Karpas-422 (cell line): ENCODE measurements at regions not wholly inside any gene's neighbourhood (a gene's known extent, or its start where the extent isn't known, plus 50 kb on each side); places are given as distances from the start of the nearest gene placed in this dataset.

Experiments
- DNase-seq: peaks from one replicate; pipeline ENCODE4 v3.0.0-alpha.2; 2015
- H2AFZ ChIP-seq: fragments of 200-600 bp; sonication (generic); 2 replicates; pipeline ENCODE4 v1.6.1; 2014; ENCODE audit warnings: antibody characterized with exemption, low read length, mixed read lengths
- H3K27ac ChIP-seq: fragments of 200-600 bp; sonication (generic); 2 replicates; pipeline ENCODE4 v1.5.1; 2014; ENCODE audit warnings: mild to moderate bottlenecking, low read length, moderate library complexity
- H3K27me3 ChIP-seq: fragments of 200-600 bp; sonication (generic); 2 replicates; pipeline ENCODE4 v1.6.1; 2014; ENCODE audit warnings: low read length, mixed read lengths
- H3K36me3 ChIP-seq: fragments of 200-600 bp; sonication (generic); 2 replicates; pipeline ENCODE4 v1.6.1; 2014; ENCODE audit warnings: low read length, mixed read lengths; ENCODE audit not compliant: insufficient read depth
- H3K4me1 ChIP-seq: fragments of 200-600 bp; sonication (generic); 2 replicates; pipeline ENCODE4 v1.6.1; 2014; ENCODE audit warnings: mild to moderate bottlenecking, low read length, mixed read lengths
- H3K4me2 ChIP-seq: fragments of 200-600 bp; sonication (generic); 2 replicates; pipeline ENCODE4 v1.6.1; 2014; ENCODE audit warnings: low read length, low read depth, mild to moderate bottlenecking; ENCODE audit not compliant: poor library complexity, severe bottlenecking
- H3K4me3 ChIP-seq: fragments of 200-600 bp; sonication (generic); 2 replicates; pipeline ENCODE4 v1.5.1; 2014; ENCODE audit warnings: mild to moderate bottlenecking, antibody characterized with exemption, low read length, mixed read lengths
- H3K79me2 ChIP-seq: fragments of 200-600 bp; sonication (generic); 2 replicates; pipeline ENCODE4 v1.6.1; 2014; ENCODE audit warnings: mild to moderate bottlenecking, low read length, mixed read lengths
- H3K9ac ChIP-seq: fragments of 200-600 bp; sonication (generic); 2 replicates; pipeline ENCODE4 v1.6.0; 2014; ENCODE audit warnings: low read length
- H3K9me2 ChIP-seq: fragments of 200-600 bp; sonication (generic), shearing (Covaris generic); replicated peaks from 2 replicates; pipeline ENCODE4 v1.6.0; 2014; ENCODE audit warnings: mild to moderate bottlenecking, low read length, moderate library complexity; ENCODE audit not compliant: insufficient read depth
- H3K9me3 ChIP-seq: fragments of 300-700, 200-600 bp; sonication (generic); 2 replicates; pipeline ENCODE4 v1.6.1; 2014; ENCODE audit warnings: low read length, mixed read lengths
- H4K20me1 ChIP-seq: fragments of 200-600 bp; sonication (generic); 2 replicates; pipeline ENCODE4 v1.6.1; 2014; ENCODE audit warnings: mild to moderate bottlenecking, antibody characterized with exemption, low read length, low read depth; ENCODE audit not compliant: insufficient read depth

DNA sequence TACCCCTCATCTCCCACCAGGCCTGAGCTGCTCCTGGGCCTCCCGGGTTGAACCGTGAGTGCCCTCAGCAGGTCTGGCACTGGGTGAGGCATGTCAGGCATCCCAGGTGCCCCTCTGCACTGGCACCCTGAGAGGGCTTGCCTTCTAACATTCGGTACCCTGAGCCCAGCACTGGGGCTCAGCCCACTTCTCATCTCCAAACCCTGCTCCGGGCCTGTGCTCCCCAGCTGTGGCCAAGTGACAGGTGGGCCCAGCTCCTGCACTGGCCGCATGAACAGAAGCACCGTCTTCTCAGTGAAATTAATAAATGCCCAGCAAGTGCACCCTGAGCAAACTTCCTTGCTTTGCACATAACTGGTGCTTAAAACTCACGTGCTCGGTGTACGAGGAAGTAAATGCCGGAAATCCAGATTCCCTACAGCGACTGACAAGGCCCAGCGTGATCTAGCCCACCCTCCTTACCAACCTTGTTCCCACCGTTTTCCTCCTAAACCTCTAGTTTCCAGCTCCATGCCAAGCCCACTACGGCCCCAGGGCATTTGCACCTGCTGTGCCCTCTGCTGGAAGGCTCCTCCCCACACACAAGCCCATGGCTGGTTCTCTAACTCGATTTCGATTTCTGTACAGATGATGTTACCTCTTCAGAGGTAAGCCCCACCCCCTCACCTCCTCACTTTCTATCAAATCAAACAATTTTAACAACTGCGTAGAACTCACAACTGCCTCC, 115.2 kb upstream of the NCOR2 start:
- H3K4me2 ChIP-seq = no peak overlapping the region

DNA sequence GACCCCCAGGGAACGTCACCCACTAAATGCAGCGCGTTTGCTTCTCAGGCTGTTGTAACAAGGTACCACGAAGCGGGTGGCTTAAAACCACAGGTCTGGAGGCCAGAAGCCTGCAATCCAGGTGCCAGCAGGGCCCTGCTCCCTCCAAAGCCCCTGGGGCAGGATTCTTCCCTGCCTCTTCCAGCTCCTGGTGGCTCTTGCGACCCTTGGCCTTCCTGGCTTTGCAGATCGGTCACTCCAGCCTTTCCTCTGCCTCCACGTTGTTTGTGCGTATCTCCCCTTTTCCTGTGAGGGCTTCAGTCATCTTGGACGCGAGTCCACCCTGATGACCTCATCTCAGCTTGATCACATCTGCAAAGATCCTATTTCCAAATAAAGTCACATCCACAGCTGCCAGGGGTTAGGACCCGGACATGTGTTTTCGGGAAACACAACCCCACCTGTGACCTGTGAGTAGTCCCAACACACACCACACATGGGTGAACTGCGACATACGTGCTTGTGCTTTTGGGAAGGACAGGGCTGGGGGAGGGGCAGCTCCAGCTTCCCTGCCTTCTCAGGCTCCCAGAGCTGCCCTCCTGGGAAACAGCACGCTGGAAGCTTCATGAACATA, 114.5 kb upstream of the NCOR2 start:
- no peaks in the 10 kb centered on the region for H3K79me2 ChIP-seq
- peaks cover 21% of the 10 kb centered on the region for H3K4me1 ChIP-seq
- H3K9me3 ChIP-seq = no peaks in the 10 kb centered on the region
- no peak overlapping the region for H2AFZ ChIP-seq
- H3K27ac ChIP-seq = no peak overlapping the region
- no peak overlapping the region for H3K4me2 ChIP-seq
- H3K4me3 ChIP-seq = no peak overlapping the region
- no peaks in the 10 kb centered on the region for H3K27me3 ChIP-seq
- H3K9ac ChIP-seq = no peak overlapping the region
- H3K36me3 ChIP-seq = no peaks in the 10 kb centered on the region
- DNase-seq = no peak
- no peaks in the 10 kb centered on the region; the same call in 1 of the 2 replicates for H4K20me1 ChIP-seq
- H3K9me2 ChIP-seq = no peaks in the 10 kb centered on the region

More for the DNA sequence above, 115.2 kb upstream of the NCOR2 start:
- H3K9me3 ChIP-seq = no peaks in the 10 kb centered on the region
- no peak overlapping the region for H3K27ac ChIP-seq
- peaks cover 23% of the 10 kb centered on the region for H3K4me1 ChIP-seq
- no peak overlapping the region for H2AFZ ChIP-seq
- H3K9ac ChIP-seq = no peak overlapping the region
- H3K79me2 ChIP-seq = no peaks in the 10 kb centered on the region
- no peaks in the 10 kb centered on the region for H3K27me3 ChIP-seq
- H3K36me3 ChIP-seq = no peaks in the 10 kb centered on the region
- DNase-seq = no peak
- H4K20me1 ChIP-seq = no peaks in the 10 kb centered on the region; the same call in 1 of the 2 replicates
- no peak overlapping the region for H3K4me3 ChIP-seq
- no peaks in the 10 kb centered on the region for H3K9me2 ChIP-seq

DNA sequence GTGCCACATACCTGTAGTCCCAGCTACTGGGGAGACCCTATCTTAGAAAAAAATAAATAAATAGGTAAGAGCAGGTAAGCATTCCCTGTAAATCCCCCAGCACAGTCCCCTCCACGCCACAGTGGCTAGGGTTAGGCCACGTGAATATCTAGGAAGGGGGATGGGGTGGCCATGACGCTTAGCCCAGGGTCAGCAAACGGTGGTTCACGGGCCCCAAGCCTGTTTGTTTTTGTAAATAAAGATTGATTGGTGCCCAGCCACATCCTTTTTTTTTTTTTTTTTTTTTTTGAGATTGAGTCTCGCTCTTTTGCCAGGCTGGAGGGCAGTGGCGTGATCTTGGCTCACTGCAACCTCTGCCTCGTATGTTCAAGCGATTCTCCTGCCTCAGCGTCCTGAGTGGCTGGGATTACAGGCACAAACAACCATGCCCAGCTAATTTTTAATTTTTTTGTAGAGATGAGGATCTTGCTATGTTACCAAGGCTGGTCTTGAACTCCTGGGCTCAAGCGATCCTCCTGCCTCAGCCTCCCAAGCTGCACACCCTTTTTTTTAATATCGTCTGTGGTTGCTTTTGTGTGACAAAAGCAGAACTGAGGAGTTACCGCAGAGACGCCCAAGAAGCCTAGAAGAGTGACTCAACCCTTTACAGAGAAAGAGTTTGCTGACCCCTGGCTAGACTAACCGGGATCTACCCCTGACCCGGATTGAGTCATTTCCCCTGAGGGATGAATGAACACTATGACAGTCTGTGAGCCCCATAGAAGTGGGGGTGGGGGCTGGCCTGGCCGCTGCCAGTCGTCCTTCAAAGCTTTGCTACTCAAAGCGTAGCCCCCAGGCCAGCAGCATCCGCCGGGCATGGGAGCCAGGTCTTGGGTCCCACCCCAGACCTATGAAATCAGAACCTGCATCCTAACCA, 113.7 kb upstream of the NCOR2 start:
- Histone ChIP-seq H3K9ac (no peak overlapping the region), H3K9me2 (no peaks in the 10 kb centered on the region)

DNA sequence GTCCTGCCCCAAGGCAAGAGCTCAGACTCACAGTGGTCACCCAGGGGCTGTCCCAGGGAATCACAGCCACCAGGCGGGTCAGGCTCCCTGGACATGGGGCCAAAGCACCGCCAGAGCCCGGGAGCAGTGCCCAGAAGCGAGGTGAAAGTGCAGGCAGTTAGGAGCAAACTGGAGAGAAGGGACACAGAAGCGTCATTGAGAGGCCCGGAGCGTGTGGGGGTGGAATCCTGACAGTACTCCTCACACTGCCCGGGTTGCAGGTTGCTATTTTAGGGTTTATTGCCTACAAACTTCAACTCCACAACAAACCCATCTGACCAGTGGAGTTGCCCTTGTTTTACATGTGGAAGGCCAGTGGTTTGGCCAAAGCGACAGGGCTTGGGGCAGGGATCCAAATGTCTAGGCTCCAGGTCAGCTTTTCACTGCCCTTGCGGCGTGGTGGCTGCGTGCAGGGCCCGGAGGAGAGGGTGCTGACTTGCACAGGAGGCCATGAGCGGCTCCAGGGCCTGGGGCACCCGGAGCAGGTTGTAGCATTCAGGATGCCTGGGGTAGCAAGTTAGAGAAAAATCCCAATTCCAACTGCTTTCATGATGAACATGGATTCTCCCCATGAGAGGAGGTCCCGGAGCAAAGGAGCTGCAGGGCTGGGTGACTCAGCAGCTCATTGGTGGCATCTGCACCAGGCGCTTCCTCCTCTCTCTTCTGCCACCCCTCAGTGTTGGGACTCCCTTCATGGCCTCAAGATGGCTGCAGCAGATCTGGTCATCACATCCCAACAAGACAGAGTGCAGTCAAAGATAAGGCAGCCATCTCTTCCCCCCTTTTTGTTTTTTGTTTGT, 112.3 kb upstream of the NCOR2 start:
- H3K9me2 ChIP-seq = no peaks in the 10 kb centered on the region
- no peak for DNase-seq
- H3K9me3 ChIP-seq = no peaks in the 10 kb centered on the region
- no peak overlapping the region for H3K4me2 ChIP-seq
- no peak overlapping the region for H3K27ac ChIP-seq
- H3K9ac ChIP-seq = no peak overlapping the region
- H3K79me2 ChIP-seq = no peaks in the 10 kb centered on the region
- no peaks in the 10 kb centered on the region; the same call in 1 of the 2 replicates for H4K20me1 ChIP-seq
- H3K4me1 ChIP-seq = peaks cover 11% of the 10 kb centered on the region
- no peak overlapping the region for H2AFZ ChIP-seq
- no peak overlapping the region for H3K4me3 ChIP-seq
- H3K36me3 ChIP-seq = no peaks in the 10 kb centered on the region
- no peaks in the 10 kb centered on the region for H3K27me3 ChIP-seq

More for the DNA sequence above, 113.7 kb upstream of the NCOR2 start:
- Histone ChIP-seq H3K4me2 (no peak overlapping the region), H3K4me1 (peaks cover 21% of the 10 kb centered on the region), H2AFZ (no peak overlapping the region), H4K20me1 (no peaks in the 10 kb centered on the region; the same call in 1 of the 2 replicates), H3K79me2 (no peaks in the 10 kb centered on the region), H3K4me3 (no peak overlapping the region), H3K27ac (no peak overlapping the region), H3K36me3 (no peaks in the 10 kb centered on the region), H3K9me3 (no peaks in the 10 kb centered on the region), H3K27me3 (no peaks in the 10 kb centered on the region)
- DNase-seq = peak; percentile 72

DNA sequence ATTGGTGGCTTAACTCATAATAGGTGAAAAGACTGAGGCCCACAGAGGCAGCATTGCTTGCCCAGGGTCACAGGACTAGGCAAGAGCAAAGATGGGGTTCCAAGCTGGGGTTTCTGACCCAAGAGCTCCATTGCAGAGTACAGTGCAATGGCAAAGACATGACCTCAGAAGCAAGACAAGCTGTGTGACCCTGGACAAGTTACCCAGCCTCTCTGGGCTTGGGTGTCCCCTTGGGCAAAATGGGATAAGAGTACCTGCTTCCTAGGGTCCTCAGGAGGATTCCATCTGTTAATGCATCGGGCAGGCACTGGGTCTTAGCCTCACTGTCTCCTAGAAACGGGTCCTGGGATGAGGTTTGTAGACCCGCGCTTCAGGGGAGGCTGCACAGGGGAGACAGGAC, 111.6 kb upstream of the NCOR2 start:
- H4K20me1 ChIP-seq = no peaks in the 10 kb centered on the region; the same call in 1 of the 2 replicates
- DNase-seq = no peak
- no peaks in the 10 kb centered on the region for H3K36me3 ChIP-seq
- no peak overlapping the region for H3K4me2 ChIP-seq
- H3K4me3 ChIP-seq = no peak overlapping the region
- no peak overlapping the region for H2AFZ ChIP-seq
- H3K27ac ChIP-seq = no peak overlapping the region
- no peaks in the 10 kb centered on the region for H3K79me2 ChIP-seq
- H3K9ac ChIP-seq = no peak overlapping the region
- peaks cover 7% of the 10 kb centered on the region for H3K4me1 ChIP-seq
- no peaks in the 10 kb centered on the region for H3K9me3 ChIP-seq
- no peaks in the 10 kb centered on the region for H3K27me3 ChIP-seq
- H3K9me2 ChIP-seq = no peaks in the 10 kb centered on the region

DNA sequence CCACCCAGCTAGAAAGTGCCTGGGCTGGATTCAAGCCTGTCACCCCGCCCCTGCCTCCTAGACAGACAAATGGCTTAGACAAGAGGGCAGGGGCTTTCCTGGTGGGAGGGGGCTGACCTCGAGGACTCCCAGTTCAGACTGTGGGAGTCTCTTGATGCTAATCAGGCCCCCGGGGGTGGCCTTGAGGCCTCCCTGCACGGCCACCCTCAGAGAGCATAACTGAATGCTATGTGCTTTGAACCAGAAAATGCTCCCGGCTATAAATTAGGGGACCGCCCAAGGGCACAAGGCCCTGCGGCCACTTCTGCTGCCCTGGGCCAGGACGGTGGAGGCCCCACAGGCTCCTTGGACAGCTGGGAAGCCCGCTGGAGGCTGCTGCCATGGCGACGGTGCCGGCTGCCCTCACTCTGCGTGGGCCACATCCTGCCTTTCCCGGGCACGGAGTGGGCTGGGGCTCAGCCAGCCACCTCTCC, 111.0 kb upstream of the NCOR2 start:
- Histone ChIP-seq H3K9me2 (no peaks in the 10 kb centered on the region), H2AFZ (no peak overlapping the region), H3K9ac (no peak overlapping the region), H3K4me3 (no peak overlapping the region), H3K27me3 (no peaks in the 10 kb centered on the region), H4K20me1 (no peaks in the 10 kb centered on the region; the same call in 1 of the 2 replicates), H3K9me3 (no peaks in the 10 kb centered on the region), H3K4me1 (peaks cover 7% of the 10 kb centered on the region), H3K79me2 (no peaks in the 10 kb centered on the region), H3K4me2 (no peak overlapping the region), H3K36me3 (no peaks in the 10 kb centered on the region), H3K27ac (no peak overlapping the region)
- no peak for DNase-seq

DNA sequence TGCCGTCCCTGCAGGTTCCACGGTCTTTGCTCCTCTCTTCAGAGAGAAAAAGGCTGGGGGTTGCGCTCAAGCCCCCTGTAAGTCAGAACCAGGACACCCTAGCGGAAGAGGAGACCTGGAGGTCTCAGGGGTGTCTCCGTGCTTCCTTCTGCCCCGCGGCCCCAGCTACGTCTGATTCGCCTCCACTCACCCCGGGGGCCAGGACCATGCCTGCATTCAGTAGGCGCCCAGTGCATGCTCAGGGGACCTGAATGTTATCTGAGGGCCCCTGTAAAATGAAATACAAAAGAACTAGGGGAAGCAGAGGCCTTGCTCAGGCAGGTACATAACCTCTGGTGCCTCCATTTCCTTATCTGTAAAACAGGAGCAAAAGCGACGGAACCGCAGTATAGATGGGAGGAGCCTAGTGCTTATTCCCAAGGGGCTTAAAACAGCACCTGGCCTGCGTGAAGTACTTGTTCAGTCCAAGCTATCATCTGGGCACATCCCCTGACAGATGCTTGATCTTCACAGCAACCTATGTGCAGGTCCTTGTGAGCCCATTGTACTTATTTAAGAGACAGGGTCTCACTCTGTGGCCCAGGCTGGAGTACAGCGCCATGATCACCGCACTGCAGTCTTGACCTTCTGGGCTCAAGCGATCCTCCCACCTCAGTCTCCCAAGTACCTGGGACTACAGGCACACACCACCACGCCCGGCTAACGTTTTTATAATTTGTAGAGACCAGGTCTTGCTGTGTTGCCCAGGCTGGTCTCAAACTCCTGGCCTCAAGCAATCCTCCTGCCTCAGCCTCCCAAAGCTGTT, 110.3 kb upstream of the NCOR2 start:
- no peaks in the 10 kb centered on the region for H3K9me3 ChIP-seq
- H3K27me3 ChIP-seq = no peaks in the 10 kb centered on the region

More for the DNA sequence above, 110.3 kb upstream of the NCOR2 start:
- no peak for DNase-seq
- Histone ChIP-seq H3K36me3 (no peaks in the 10 kb centered on the region), H3K79me2 (no peaks in the 10 kb centered on the region), H4K20me1 (no peaks in the 10 kb centered on the region; the same call in 1 of the 2 replicates), H2AFZ (no peak overlapping the region), H3K4me2 (no peak overlapping the region), H3K4me1 (peaks cover 7% of the 10 kb centered on the region), H3K4me3 (no peak overlapping the region), H3K9me2 (no peaks in the 10 kb centered on the region), H3K9ac (no peak overlapping the region), H3K27ac (no peak overlapping the region)
